ENCODE measurements at regions not wholly inside any gene's neighbourhood (a gene's known extent, or its start where the extent isn't known, plus 50 kb on each side); places are given as distances from the start of the nearest gene placed in this dataset.

DNA sequence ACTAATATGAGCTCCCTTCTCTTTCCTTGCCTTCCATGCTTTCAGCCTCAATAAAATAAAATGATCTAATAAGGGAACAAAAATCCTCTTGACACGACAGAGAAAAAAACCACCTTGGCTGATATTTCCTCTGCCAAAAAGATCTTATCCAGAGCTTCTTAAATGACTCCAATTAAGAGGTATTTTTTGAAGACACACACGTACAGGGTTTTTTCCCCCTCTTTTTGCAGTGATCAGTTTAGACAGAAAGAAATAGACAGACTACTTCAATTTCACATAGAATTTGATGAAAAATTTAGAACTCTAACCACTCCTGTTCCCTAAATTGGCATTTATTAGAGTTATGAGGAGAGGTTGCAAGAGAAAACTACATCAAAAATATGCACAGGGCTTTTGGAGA, 217.2 kb upstream of the CDH11 start:
- TF ChIP-seq, protein P1, sequence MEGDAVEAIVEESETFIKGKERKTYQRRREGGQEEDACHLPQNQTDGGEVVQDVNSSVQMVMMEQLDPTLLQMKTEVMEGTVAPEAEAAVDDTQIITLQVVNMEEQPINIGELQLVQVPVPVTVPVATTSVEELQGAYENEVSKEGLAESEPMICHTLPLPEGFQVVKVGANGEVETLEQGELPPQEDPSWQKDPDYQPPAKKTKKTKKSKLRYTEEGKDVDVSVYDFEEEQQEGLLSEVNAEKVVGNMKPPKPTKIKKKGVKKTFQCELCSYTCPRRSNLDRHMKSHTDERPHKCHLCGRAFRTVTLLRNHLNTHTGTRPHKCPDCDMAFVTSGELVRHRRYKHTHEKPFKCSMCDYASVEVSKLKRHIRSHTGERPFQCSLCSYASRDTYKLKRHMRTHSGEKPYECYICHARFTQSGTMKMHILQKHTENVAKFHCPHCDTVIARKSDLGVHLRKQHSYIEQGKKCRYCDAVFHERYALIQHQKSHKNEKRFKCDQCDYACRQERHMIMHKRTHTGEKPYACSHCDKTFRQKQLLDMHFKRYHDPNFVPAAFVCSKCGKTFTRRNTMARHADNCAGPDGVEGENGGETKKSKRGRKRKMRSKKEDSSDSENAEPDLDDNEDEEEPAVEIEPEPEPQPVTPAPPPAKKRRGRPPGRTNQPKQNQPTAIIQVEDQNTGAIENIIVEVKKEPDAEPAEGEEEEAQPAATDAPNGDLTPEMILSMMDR (conservative IDR thresholded peaks at IDR 0.05; ENCODE audit: low read depth, low read length), result no peak
- H3K4me3 ChIP-seq (ENCODE audit: low read depth, low read length), result no peak overlapping the region
- no peak for DNase-seq (ENCODE audit: low read depth)

DNA sequence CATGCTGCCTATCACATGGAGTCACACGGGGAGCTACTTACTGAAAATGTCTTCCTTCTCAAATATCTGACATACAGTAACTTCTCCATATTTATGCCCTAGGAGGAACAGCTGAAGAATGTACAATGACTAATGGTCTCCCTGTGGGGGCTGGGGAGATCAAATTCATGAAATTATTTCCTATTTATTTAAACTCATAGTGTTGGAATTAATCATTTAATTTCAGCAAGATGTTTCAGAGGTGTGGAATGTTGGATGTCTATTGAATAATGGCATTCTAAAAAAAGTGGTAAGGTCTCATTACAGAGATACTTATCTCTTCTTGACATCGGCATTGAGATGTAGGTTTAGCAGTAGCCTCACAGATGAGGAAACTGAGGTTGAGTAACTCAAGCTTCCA, 214.3 kb upstream of the CDH11 start:
- no peak overlapping the region for H3K4me3 ChIP-seq (ENCODE audit: low read depth, low read length)
- DNase-seq (ENCODE audit: low read depth), result no peak
- TF ChIP-seq, protein P1 (conservative IDR thresholded peaks at IDR 0.05; ENCODE audit: low read depth, low read length), result no peak

DNA sequence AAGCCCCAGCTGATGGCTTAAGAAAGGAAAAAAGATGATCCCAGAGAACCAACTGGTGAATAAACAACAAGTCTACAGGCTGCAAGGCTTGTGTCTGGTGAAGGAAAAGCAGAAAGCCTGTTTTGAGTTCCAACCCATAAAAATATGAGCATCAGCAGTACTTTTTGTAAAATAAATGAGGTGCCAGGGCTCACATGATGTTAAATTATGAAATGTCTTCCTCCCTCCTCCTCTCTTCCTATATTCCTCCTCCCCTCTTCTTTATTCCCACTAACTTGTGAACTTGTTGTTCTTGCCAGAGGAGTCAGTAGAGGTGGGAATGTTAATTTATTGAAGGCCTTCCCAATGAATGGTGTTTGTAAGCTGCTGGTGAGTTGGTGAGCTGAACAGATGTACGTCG, 212.2 kb upstream of the CDH11 start:
- no peak for DNase-seq (ENCODE audit: low read depth)
- H3K4me3 ChIP-seq (ENCODE audit: low read depth, low read length), result no peak overlapping the region
- TF ChIP-seq, protein P1 (conservative IDR thresholded peaks at IDR 0.05; ENCODE audit: low read depth, low read length), result no peak

DNA sequence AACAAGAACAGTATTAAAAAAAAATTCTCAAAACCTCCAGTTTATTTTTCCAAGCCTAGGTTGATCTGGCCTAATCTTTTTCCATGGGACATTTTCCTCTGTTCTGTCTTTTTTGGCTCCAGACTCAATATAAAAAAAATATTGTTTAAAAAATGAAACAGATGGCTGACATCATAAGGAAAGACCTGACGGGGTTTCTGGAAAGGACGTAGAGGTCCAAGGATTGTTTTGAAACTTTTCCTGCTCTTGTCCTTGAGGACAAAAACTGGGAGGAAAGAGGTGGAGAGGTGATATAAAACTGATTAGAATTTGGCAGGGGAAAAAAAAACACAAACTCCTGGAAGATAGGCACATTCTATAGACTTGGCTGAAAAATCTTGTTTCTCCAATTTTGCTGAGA, 211.4 kb upstream of the CDH11 start:
- TF ChIP-seq, protein P1 (conservative IDR thresholded peaks at IDR 0.05; ENCODE audit: low read depth, low read length), result no peak
- no peak for DNase-seq (ENCODE audit: low read depth)
- no peak overlapping the region for H3K4me3 ChIP-seq (ENCODE audit: low read depth, low read length)

DNA sequence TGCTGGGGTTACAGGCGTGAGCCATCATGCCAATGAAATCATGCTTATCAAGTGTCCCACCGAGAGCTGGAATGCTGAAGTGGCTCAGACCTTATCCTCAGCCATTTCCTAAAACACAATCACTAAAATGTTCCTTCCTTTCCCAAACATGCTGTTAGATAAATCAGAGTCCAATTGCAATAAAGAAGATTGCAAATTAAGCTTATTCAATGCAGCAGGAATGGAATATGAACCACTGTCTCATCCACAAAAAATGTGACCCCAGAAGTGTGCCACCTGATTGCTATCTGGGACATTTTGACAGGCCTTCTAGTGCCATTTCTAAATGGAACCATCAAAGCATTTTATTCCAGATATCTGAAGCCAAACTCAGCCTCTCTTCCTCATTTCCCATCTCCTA, 205.5 kb upstream of the CDH11 start:
- DNase-seq (ENCODE audit: low read depth), result no peak
- H3K4me3 ChIP-seq (ENCODE audit: low read depth, low read length), result no peak overlapping the region
- TF ChIP-seq, protein P1 (conservative IDR thresholded peaks at IDR 0.05; ENCODE audit: low read depth, low read length), result no peak

DNA sequence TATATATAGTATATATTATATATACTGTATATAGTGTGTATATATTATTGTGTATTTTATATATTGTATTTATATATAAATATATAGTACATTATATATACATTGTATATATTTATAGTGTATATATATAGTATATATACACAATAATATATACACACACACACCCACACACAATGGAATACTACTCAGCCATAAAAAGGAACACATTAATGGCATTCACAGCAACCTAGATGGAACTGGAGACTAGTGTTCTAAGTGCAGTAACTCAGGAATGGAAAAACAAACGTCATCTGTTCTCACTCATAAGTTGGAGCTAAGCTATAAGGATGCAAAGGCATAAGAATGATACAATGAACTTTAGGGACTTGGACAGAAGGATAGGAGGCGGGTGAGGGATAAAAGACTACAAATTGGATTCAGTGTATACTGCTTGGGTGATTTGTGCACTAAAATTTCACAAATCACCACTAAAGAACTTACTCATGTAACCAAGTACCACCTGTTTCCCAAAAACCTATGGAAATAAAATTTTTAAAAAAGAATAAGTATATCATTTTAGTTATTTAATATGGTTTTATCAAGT, 201.9 kb upstream of the CDH11 start:
- no peak overlapping the region for H3K4me3 ChIP-seq (ENCODE audit: low read depth, low read length)
- TF ChIP-seq, protein P1 (conservative IDR thresholded peaks at IDR 0.05; ENCODE audit: low read depth, low read length), result no peak
- DNase-seq (ENCODE audit: low read depth), result no peak

DNA sequence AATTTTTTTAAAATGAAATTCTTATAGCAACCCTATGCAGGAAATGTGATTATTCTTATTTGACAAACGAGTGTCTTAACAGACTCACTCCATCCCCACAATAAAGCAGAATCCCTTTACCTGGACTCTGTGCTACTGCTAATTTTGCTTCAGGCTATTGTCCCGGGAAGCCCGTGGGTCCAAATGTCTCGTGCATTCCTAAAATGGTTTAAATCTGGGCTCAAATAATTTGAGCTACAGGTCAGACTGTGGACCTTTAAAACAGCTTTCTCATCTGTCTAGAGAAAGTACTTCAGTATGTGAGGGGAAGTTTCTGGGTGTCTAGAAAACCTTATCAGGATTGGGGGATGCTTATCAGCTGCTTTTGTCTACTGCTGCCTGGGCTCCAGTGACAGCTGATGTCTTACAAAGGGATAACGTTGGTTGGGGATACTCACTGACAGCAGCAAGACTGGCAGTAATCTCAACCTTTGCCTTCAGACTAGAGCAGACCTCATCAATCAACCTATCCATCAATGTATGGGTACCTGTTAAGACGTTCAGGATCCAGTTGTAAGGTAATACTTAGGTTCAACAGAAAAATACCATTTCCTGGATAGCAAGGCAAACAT, 197.9 kb upstream of the CDH11 start:
- no peak for DNase-seq (ENCODE audit: low read depth)
- H3K4me3 ChIP-seq (ENCODE audit: low read depth, low read length), result no peak overlapping the region
- TF ChIP-seq, protein P1 (conservative IDR thresholded peaks at IDR 0.05; ENCODE audit: low read depth, low read length), result no peak
